BLaER1 (cell line): ENCODE measurements at regions not wholly inside any gene's neighbourhood (a gene's known extent, or its start where the extent isn't known, plus 50 kb on each side); places are given as distances from the start of the nearest gene placed in this dataset.

Source experiments
- H3K27ac ChIP-seq: shearing (Covaris generic); formaldehyde crosslinking; 2 replicates; pipeline ENCODE4 v1.8.1; 2022
- H3K27me3 ChIP-seq: shearing (Covaris generic); formaldehyde crosslinking; 2 replicates; pipeline ENCODE4 v1.8.1; 2022
- H3K36me3 ChIP-seq: shearing (Covaris generic); formaldehyde crosslinking; 2 replicates; pipeline ENCODE4 v1.8.1; 2022
- H3K4me1 ChIP-seq: shearing (Covaris generic); formaldehyde crosslinking; 2 replicates; pipeline ENCODE4 v1.8.1; 2022
- H3K4me2 ChIP-seq: shearing (Covaris generic); formaldehyde crosslinking; 2 replicates; pipeline ENCODE4 v1.8.1; 2022
- H3K4me3 ChIP-seq: shearing (Covaris generic); formaldehyde crosslinking; 2 replicates; pipeline ENCODE4 v1.8.1; 2022
- H3K9ac ChIP-seq: shearing (Covaris generic); formaldehyde crosslinking; 2 replicates; pipeline ENCODE4 v1.8.1; 2022
- H3K9me3 ChIP-seq: shearing (Covaris generic); formaldehyde crosslinking; 2 replicates; pipeline ENCODE4 v1.8.1; 2022
- H4K20me1 ChIP-seq: shearing (Covaris generic); formaldehyde crosslinking; 2 replicates; pipeline ENCODE4 v1.8.1; 2022
- Cebpa-rat ChIP-seq: shearing (Covaris generic); IDR thresholded peaks from 2 replicates; pipeline ENCODE4 v1.8.1; 2022

DNA sequence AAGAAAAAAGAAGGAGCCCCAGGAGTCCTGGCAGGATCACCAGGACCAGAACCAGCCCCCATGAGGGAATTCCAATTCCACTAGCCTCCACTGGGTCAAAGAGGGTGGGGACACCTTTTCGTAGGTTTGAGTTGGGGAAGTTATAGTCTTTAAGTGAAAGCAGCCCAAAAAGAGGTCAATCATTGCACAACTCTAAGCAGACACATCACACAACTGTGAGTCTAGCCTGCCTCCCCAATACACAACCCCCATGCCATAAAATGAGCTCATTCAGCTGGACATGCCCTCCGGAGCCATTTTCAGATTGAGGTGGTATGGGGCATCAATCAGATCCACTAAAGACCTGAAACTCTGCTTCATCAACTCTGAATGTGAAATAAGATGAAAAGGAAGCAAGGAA is 179.9 kb downstream of the NPHP4 start:
- peak overlapping the region; percentile 86 for H3K4me2 ChIP-seq
- H4K20me1 ChIP-seq: no peaks in the 10 kb centered on the region
- no peaks in the 10 kb centered on the region for H3K9me3 ChIP-seq
- no peak overlapping the region for H3K4me3 ChIP-seq
- no peak overlapping the region for H3K27ac ChIP-seq
- peak; percentile 49; the same call in 1 of the 2 replicates for TF ChIP-seq Cebpa-rat
- H3K4me1 ChIP-seq: peaks cover 75% of the 10 kb centered on the region
- H3K9ac ChIP-seq: no peak overlapping the region
- no peaks in the 10 kb centered on the region for H3K27me3 ChIP-seq
- no peaks in the 10 kb centered on the region for H3K36me3 ChIP-seq

DNA sequence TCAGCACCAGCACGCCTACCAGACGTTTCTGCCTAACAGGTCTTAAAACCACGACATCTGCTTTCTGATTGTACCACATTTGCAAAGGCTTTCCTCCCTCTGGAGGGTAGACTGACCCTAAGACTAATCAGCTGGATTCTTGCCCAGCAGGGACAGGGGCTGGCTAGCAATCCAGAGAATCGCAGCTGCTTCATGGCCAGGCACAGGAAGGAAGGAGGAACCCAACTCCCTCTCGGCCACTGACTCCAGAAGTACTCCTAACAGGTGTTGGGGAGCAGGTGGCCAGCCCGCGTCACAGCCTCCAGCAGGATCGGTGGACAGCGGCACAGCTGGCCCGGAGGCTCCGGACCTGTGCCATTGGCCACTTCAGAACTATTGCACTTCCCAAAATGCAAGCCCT is 180.8 kb downstream of the NPHP4 start:
- H3K4me1 ChIP-seq: peaks cover 72% of the 10 kb centered on the region
- no peak overlapping the region for H3K4me3 ChIP-seq
- H3K27ac ChIP-seq: peak overlapping the region; percentile 36; the same call in 1 of the 2 replicates
- no peaks in the 10 kb centered on the region for H3K36me3 ChIP-seq
- H3K9me3 ChIP-seq: no peaks in the 10 kb centered on the region
- no peaks in the 10 kb centered on the region for H3K27me3 ChIP-seq
- no peaks in the 10 kb centered on the region for H4K20me1 ChIP-seq
- no peak for TF ChIP-seq Cebpa-rat
- no peak overlapping the region for H3K9ac ChIP-seq
- H3K4me2 ChIP-seq: peak overlapping the region; percentile 86

DNA sequence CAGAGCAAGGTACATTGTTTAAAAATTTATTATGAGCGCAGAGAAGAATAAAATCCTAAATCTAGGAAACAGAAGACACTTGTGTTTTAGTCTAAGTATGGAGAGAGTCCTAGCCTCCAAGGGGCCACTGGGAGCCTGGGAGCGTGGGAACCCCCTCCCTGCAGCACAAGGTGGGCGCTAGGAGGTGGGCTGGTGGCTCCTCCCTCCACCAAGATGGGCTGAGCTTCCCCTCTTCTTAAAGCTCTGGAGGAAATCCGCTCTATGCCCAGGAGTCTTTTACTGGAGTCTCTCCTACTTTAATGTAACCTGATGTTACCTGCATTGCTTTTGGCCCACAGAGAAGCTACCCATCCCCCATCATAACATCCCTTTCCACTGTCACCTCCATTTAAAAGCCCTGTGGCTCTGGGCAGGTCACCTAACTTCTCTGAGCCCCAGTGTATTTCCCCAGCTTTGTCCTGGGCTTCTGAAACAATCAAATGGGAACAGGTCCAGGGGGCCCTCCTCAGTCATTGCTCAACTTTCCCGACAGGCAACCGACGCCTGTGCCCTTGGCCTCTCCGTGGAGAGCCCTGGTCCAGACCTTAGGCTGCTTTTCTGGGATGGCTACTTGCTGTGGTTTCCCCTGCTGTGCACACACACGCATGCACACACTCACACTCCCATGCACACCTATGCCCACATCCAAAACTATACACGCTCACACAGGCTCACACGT is 181.5 kb downstream of the NPHP4 start:
- Histone ChIP-seq H4K20me1 (no peaks in the 10 kb centered on the region), H3K27ac (peak overlapping the region; percentile 58), H3K9me3 (no peaks in the 10 kb centered on the region), H3K4me2 (peak overlapping the region; percentile 90), H3K4me3 (peak overlapping the region; percentile 27; the same call in 1 of the 2 replicates), H3K36me3 (no peaks in the 10 kb centered on the region), H3K9ac (peak overlapping the region; percentile 36), H3K4me1 (peaks cover 66% of the 10 kb centered on the region), H3K27me3 (no peaks in the 10 kb centered on the region)
- TF ChIP-seq Cebpa-rat: no peak

GRCh38 chr1:5810131-5810530 is 182.1 kb downstream of the NPHP4 start:
- no peak overlapping the region for H3K4me3 ChIP-seq
- H3K4me1 ChIP-seq: peaks cover 60% of the 10 kb centered on the region
- H3K27ac ChIP-seq: peak overlapping the region; percentile 58
- TF ChIP-seq Cebpa-rat: no peak
- H3K36me3 ChIP-seq: no peaks in the 10 kb centered on the region
- no peaks in the 10 kb centered on the region for H3K9me3 ChIP-seq
- no peak overlapping the region for H3K9ac ChIP-seq
- peak overlapping the region; percentile 90 for H3K4me2 ChIP-seq
- no peaks in the 10 kb centered on the region for H4K20me1 ChIP-seq
- no peaks in the 10 kb centered on the region for H3K27me3 ChIP-seq

GRCh38 chr1:5809207-5809788 is 182.9 kb downstream of the NPHP4 start:
- Histone ChIP-seq H3K4me2 (peak overlapping the region; percentile 90; the same call in 1 of the 2 replicates), H3K9me3 (no peaks in the 10 kb centered on the region), H3K4me3 (no peak overlapping the region), H3K27ac (no peak overlapping the region), H3K4me1 (peaks cover 52% of the 10 kb centered on the region), H3K36me3 (no peaks in the 10 kb centered on the region), H3K9ac (no peak overlapping the region), H4K20me1 (no peaks in the 10 kb centered on the region), H3K27me3 (no peaks in the 10 kb centered on the region)
- no peak for TF ChIP-seq Cebpa-rat

- H3K36me3 ChIP-seq: no peaks in the 10 kb centered on the region; the same call in 1 of the 2 replicates
- H3K27me3 ChIP-seq: no peaks in the 10 kb centered on the region
- no peaks in the 10 kb centered on the region; the same call in 1 of the 2 replicates for H3K9me3 ChIP-seq
- TF ChIP-seq Cebpa-rat: no peak
- no peak overlapping the region for H3K4me2 ChIP-seq
- H3K9ac ChIP-seq: no peak overlapping the region
- H3K4me1 ChIP-seq: peaks cover 41% of the 10 kb centered on the region
- H3K27ac ChIP-seq: no peak overlapping the region
- no peaks in the 10 kb centered on the region for H4K20me1 ChIP-seq
- H3K4me3 ChIP-seq: no peak overlapping the region
These were observed 188.4 kb downstream of the NPHP4 start for GRCh38 chr1:5803851-5804250.

DNA sequence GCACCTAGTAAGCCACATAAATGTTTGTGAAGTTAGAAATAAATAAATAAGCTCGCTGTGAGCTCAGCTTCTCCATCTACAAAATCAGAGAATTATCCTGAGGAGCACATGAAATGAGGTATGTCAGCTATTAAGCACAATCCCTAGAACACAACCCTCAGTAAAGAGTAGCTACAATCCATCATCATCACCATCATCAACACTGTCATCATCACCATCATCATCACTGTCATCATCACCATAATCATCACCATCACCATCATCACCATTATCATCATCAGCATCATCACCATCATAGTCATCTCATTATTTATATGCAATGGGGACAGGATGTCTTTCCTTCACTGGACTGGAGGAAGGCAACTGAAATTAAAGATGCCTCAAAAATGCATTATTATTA is 189.6 kb downstream of the NPHP4 start:
- peaks cover 52% of the 10 kb centered on the region for H3K4me1 ChIP-seq
- peak overlapping the region; percentile 39; the same call in 1 of the 2 replicates for H3K27ac ChIP-seq
- H3K36me3 ChIP-seq: no peaks in the 10 kb centered on the region; the same call in 1 of the 2 replicates
- no peak for TF ChIP-seq Cebpa-rat
- H3K9ac ChIP-seq: no peak overlapping the region
- H3K4me3 ChIP-seq: no peak overlapping the region
- H3K4me2 ChIP-seq: peak overlapping the region; percentile 79
- H3K9me3 ChIP-seq: no peaks in the 10 kb centered on the region; the same call in 1 of the 2 replicates
- no peaks in the 10 kb centered on the region for H3K27me3 ChIP-seq
- H4K20me1 ChIP-seq: no peaks in the 10 kb centered on the region

- H3K4me2 ChIP-seq: no peak overlapping the region
- no peaks in the 10 kb centered on the region; the same call in 1 of the 2 replicates for H3K9me3 ChIP-seq
- no peak overlapping the region for H3K4me3 ChIP-seq
- H3K4me1 ChIP-seq: peaks cover 72% of the 10 kb centered on the region
- H3K27me3 ChIP-seq: no peaks in the 10 kb centered on the region
- no peak overlapping the region; the same call in 1 of the 2 replicates for H3K27ac ChIP-seq
- H3K36me3 ChIP-seq: no peaks in the 10 kb centered on the region; the same call in 1 of the 2 replicates
- H4K20me1 ChIP-seq: no peaks in the 10 kb centered on the region
- no peak for TF ChIP-seq Cebpa-rat
- no peak overlapping the region for H3K9ac ChIP-seq
These were observed 193.3 kb downstream of the NPHP4 start for GRCh38 chr1:5798904-5799303.

GRCh38 chr1:5798151-5798730 is 194.0 kb downstream of the NPHP4 start:
- peaks cover 69% of the 10 kb centered on the region for H3K4me1 ChIP-seq

GRCh38 chr1:5796028-5796427 is 196.2 kb downstream of the NPHP4 start:
- no peaks in the 10 kb centered on the region for H3K36me3 ChIP-seq
- no peak overlapping the region for H3K9ac ChIP-seq
- no peaks in the 10 kb centered on the region for H4K20me1 ChIP-seq
- H3K27ac ChIP-seq: no peak overlapping the region
- no peak for TF ChIP-seq Cebpa-rat
- peaks cover 47% of the 10 kb centered on the region for H3K4me1 ChIP-seq
- H3K27me3 ChIP-seq: no peaks in the 10 kb centered on the region
- no peak overlapping the region for H3K4me3 ChIP-seq
- H3K4me2 ChIP-seq: peak overlapping the region; percentile 65; the same call in 1 of the 2 replicates
- H3K9me3 ChIP-seq: peaks cover 8% of the 10 kb centered on the region

More at GRCh38 chr1:5798151-5798730, 194.0 kb downstream of the NPHP4 start:
- H3K4me2 ChIP-seq: peak overlapping the region; percentile 65
- no peaks in the 10 kb centered on the region; the same call in 1 of the 2 replicates for H3K9me3 ChIP-seq
- no peak for TF ChIP-seq Cebpa-rat
- no peak overlapping the region for H3K9ac ChIP-seq
- no peaks in the 10 kb centered on the region for H3K27me3 ChIP-seq
- H3K27ac ChIP-seq: peak overlapping the region; percentile 48
- no peaks in the 10 kb centered on the region for H4K20me1 ChIP-seq
- no peak overlapping the region for H3K4me3 ChIP-seq
- no peaks in the 10 kb centered on the region for H3K36me3 ChIP-seq
